NCI-H1417 (cell line): ENCODE measurements at regions not wholly inside any gene's neighbourhood (a gene's known extent, or its start where the extent isn't known, plus 50 kb on each side); places are given as distances from the start of the nearest gene placed in this dataset.
A peak's percentile ranks its signal among the peaks of the same experiment; 100 is the strongest.

Source experiments
- DNase-seq, 3 experiments: peaks; one replicate each; lab custom pipeline; 2025; lab: John Stamatoyannopoulos, UW

GRCh38 chr21:35427320-35428000, 378.4 kb upstream of the RUNX1 start:
- DNase-seq = no peak

GRCh38 chr21:35426897-35427296, 377.8 kb upstream of the RUNX1 start:
- no peak for DNase-seq

GRCh38 chr21:35426469-35426868, 377.4 kb upstream of the RUNX1 start:
- peak in 1 of 3 experiments; percentile 30 for DNase-seq

GRCh38 chr21:35424122-35424521, 375.0 kb upstream of the RUNX1 start:
- no peak for DNase-seq

GRCh38 chr21:35423709-35424108, 374.6 kb upstream of the RUNX1 start:
- no peak for DNase-seq

- DNase-seq = no peak
Observed at GRCh38 chr21:35422011-35422410, 372.9 kb upstream of the RUNX1 start.

- no peak for DNase-seq
Observed at GRCh38 chr21:35421221-35421620, 372.1 kb upstream of the RUNX1 start.

- DNase-seq = no peak
Observed at GRCh38 chr21:35420656-35421055, 371.6 kb upstream of the RUNX1 start.

- DNase-seq = no peak
Observed at GRCh38 chr21:35417762-35418161, 368.7 kb upstream of the RUNX1 start.

GRCh38 chr21:35416866-35417489, 367.9 kb upstream of the RUNX1 start:
- no peak for DNase-seq

- peak in 2 of 3 experiments; percentile 25 to 83 for DNase-seq
Observed at GRCh38 chr21:35414507-35415139, 365.5 kb upstream of the RUNX1 start.

GRCh38 chr21:35414056-35414455, 365.0 kb upstream of the RUNX1 start:
- DNase-seq = no peak

- DNase-seq = no peak
Observed at GRCh38 chr21:35412231-35412630, 363.1 kb upstream of the RUNX1 start.

- no peak for DNase-seq
Observed at GRCh38 chr21:35411434-35411833, 362.3 kb upstream of the RUNX1 start.

GRCh38 chr21:35410656-35411055, 361.6 kb upstream of the RUNX1 start:
- DNase-seq = no peak

GRCh38 chr21:35410123-35410522, 361.0 kb upstream of the RUNX1 start:
- no peak for DNase-seq

- no peak for DNase-seq
Observed at GRCh38 chr21:35408401-35408800, 359.3 kb upstream of the RUNX1 start.

GRCh38 chr21:35406635-35407034, 357.5 kb upstream of the RUNX1 start:
- no peak for DNase-seq

- peak in 1 of 3 experiments; percentile 52 for DNase-seq
Observed at GRCh38 chr21:35405981-35406380, 356.9 kb upstream of the RUNX1 start.

- no peak for DNase-seq
Observed at GRCh38 chr21:35404247-35404646, 355.1 kb upstream of the RUNX1 start.

GRCh38 chr21:35402061-35402460, 353.0 kb upstream of the RUNX1 start:
- DNase-seq = no peak

GRCh38 chr21:35401476-35401875, 352.4 kb upstream of the RUNX1 start:
- no peak for DNase-seq

- DNase-seq = peak; percentile 55 to 90 (median 87)
Observed at GRCh38 chr21:35400233-35400939, 351.3 kb upstream of the RUNX1 start.
